CD4-positive, alpha-beta T cell (primary cell): ENCODE measurements at regions not wholly inside any gene's neighbourhood (a gene's known extent, or its start where the extent isn't known, plus 50 kb on each side); places are given as distances from the start of the nearest gene placed in this dataset.

Source experiments
- ATAC-seq: fragments of 200-7000 bp; cut with Tn5 transposase; one replicate; pipeline ENCODE4 v1.10.0; 2022; ENCODE audit warnings: mild to moderate bottlenecking; ENCODE audit not compliant: poor library complexity
- CTCF ChIA-PET: fragments of 350-600 bp; sonication (Branson Sonifier 250); formaldehyde crosslinking; loops from one replicate; lab custom pipeline; 2021; ENCODE audit warnings: antibody characterized with exemption, inconsistent platforms; lab: Charles Lee
- POLR2A ChIA-PET: fragments of 350-600 bp; sonication (Branson Sonifier 250); formaldehyde crosslinking; loops from one replicate; lab custom pipeline; 2021; ENCODE audit warnings: antibody characterized with exemption, inconsistent platforms; lab: Charles Lee
- DNase-seq, 14 experiments: peaks; one replicate each; pipeline ENCODE4 v3.0.0-alpha.2; 2013 to 2020; ENCODE audit warnings: mixed read lengths in 2 of 14
- H3K27ac ChIP-seq, 2 donors: one replicate each; pipeline versions ENCODE4 v1.5.1 to v1.7.0; 2013; ENCODE audit warnings: low read length in 2 of 2, low read depth in 1 of 2, mild to moderate bottlenecking in 1 of 2
- H3K27me3 ChIP-seq, 2 experiments: 1 replicate in 1 of 2; 2 replicates in 1 of 2; pipeline versions ENCODE4 v1.6.1 to v1.7.0; 2013; ENCODE audit warnings: low read length in 2 of 2, control low read depth in 1 of 2, mild to moderate bottlenecking in 1 of 2, moderate library complexity in 1 of 2; ENCODE audit not compliant: insufficient read depth in 2 of 2, control insufficient read depth in 1 of 2
- H3K36me3 ChIP-seq: one replicate; pipeline ENCODE4 v1.6.1; 2013; ENCODE audit warnings: low read length, control low read depth; ENCODE audit not compliant: insufficient read depth
- H3K4me1 ChIP-seq: one replicate; pipeline ENCODE4 v1.6.1; 2013; ENCODE audit warnings: low read length, control low read depth; ENCODE audit not compliant: insufficient read depth
- H3K4me3 ChIP-seq: one replicate; pipeline ENCODE4 v1.5.1; 2013; ENCODE audit warnings: mild to moderate bottlenecking, low read length, moderate library complexity
- H3K9me3 ChIP-seq, 2 experiments: 1 replicate in 1 of 2; 2 replicates in 1 of 2; pipeline versions ENCODE4 v1.6.1 to v1.7.0; 2013; ENCODE audit warnings: low read length in 2 of 2, mild to moderate bottlenecking in 2 of 2, control low read depth in 1 of 2, moderate library complexity in 1 of 2; ENCODE audit not compliant: control insufficient read depth in 1 of 2, insufficient read depth in 1 of 2
- H3K27ac Mint-ChIP-seq: one replicate; pipeline ENCODE4 v1.8.0; 2020; ENCODE audit warnings: mixed read lengths
- H3K27me3 Mint-ChIP-seq: one replicate; pipeline ENCODE4 v1.8.0; 2021; ENCODE audit warnings: mixed read lengths
- H3K36me3 Mint-ChIP-seq: one replicate; pipeline ENCODE4 v1.8.0; 2021; ENCODE audit warnings: low read depth, mixed read lengths
- H3K4me1 Mint-ChIP-seq: one replicate; pipeline ENCODE4 v1.8.0; 2021; ENCODE audit warnings: low read depth, mixed read lengths
- H3K4me3 Mint-ChIP-seq: one replicate; pipeline ENCODE4 v1.8.0; 2020; ENCODE audit warnings: mild to moderate bottlenecking, mixed read lengths
- H3K9me3 Mint-ChIP-seq: one replicate; pipeline ENCODE4 v1.8.0; 2020; ENCODE audit warnings: mixed read lengths
- intact Hi-C, 2 experiments: fragments of 100-400 bp; cut with DNase I in 1 of 2; cut with micrococcal nuclease in 1 of 2; formaldehyde crosslinking; loops; one replicate each; pipeline versions ENCODE4 v1.15.1 to v1.9.0; 2023 to 2025; cut with DNase I, micrococcal nuclease
- TF ChIP-seq, protein P1 (sequence below): fragments of 200-600 bp; IDR thresholded peaks from one replicate; pipeline ENCODE4 v1.8.0; 2022; ENCODE audit warnings: antibody characterized with exemption, mild to moderate bottlenecking

- no peak for ATAC-seq
- H3K4me3 Mint-ChIP-seq: no peak overlapping the region
- no peak overlapping the region for H3K27ac Mint-ChIP-seq
- ChIA-PET CTCF (interaction anchor here (1.2 kb wide), 1 partner anchor 14 kb away, joined by 3 read pairs; no protein-coding TSS in a partner anchor), POLR2A (no interaction called here)
- H3K4me1 Mint-ChIP-seq: no peaks in the 10 kb centered on the region
- Histone ChIP-seq H3K4me1 (no peaks in the 10 kb centered on the region), H3K27me3 (no peaks in the 10 kb centered on the region), H3K4me3 (no peak overlapping the region), H3K27ac (no peak overlapping the region), H3K9me3 (peaks cover 0 to 7% of the 10 kb centered on the region in 2 experiments), H3K36me3 (no peaks in the 10 kb centered on the region)
- no peaks in the 10 kb centered on the region for H3K27me3 Mint-ChIP-seq
- TF ChIP-seq, protein P1, sequence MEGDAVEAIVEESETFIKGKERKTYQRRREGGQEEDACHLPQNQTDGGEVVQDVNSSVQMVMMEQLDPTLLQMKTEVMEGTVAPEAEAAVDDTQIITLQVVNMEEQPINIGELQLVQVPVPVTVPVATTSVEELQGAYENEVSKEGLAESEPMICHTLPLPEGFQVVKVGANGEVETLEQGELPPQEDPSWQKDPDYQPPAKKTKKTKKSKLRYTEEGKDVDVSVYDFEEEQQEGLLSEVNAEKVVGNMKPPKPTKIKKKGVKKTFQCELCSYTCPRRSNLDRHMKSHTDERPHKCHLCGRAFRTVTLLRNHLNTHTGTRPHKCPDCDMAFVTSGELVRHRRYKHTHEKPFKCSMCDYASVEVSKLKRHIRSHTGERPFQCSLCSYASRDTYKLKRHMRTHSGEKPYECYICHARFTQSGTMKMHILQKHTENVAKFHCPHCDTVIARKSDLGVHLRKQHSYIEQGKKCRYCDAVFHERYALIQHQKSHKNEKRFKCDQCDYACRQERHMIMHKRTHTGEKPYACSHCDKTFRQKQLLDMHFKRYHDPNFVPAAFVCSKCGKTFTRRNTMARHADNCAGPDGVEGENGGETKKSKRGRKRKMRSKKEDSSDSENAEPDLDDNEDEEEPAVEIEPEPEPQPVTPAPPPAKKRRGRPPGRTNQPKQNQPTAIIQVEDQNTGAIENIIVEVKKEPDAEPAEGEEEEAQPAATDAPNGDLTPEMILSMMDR: no peak
- H3K9me3 Mint-ChIP-seq: peaks cover 14% of the 10 kb centered on the region
- H3K36me3 Mint-ChIP-seq: no peaks in the 10 kb centered on the region
- intact Hi-C loops: no loop called here
- DNase-seq: no peak
Observed at GRCh38 chr9:105828171-105828570, 133.8 kb downstream of the TMEM38B start.

DNA sequence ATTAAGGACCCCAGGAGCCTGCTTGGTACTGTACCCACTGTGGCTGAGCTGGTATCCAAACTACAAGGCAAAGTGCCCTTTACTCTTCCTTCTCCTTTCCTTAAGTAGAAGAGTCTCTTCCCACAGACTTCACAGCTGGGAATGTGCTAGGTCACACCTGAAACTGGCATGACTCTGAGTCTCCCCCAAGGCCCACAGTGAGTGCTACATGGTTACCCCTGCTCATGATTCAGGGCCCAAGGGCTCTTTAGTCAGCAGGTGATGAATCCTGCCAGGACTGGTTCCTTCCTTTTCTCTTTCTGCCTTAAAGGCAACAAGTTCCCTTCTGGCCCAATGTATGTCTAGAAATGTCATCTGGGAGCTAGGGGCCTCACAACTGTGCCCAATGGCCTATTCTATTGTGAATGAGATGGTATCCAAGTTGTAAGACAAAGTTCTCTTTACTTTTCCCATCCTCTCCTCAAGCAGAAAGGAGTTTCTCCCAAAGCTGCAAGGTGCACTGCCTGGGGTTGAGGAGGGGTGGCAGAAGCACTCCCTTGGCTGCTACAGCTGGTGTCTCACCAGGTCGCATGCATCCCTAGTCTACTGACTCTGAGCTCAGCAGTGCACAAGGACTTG is 134.4 kb downstream of the TMEM38B start:
- H3K27me3 Mint-ChIP-seq: no peaks in the 10 kb centered on the region
- H3K4me3 Mint-ChIP-seq: no peak overlapping the region
- TF ChIP-seq, protein P1: no peak
- Histone ChIP-seq H3K4me3 (no peak overlapping the region), H3K4me1 (no peaks in the 10 kb centered on the region), H3K36me3 (no peaks in the 10 kb centered on the region), H3K27me3 (no peaks in the 10 kb centered on the region), H3K27ac (no peak overlapping the region), H3K9me3 (peaks cover 0 to 7% of the 10 kb centered on the region in 2 experiments)
- peaks cover 8% of the 10 kb centered on the region for H3K9me3 Mint-ChIP-seq
- H3K36me3 Mint-ChIP-seq: no peaks in the 10 kb centered on the region
- no peak for DNase-seq
- H3K27ac Mint-ChIP-seq: no peak overlapping the region
- intact Hi-C loops: no loop called here
- CTCF ChIA-PET: no interaction called here
- POLR2A ChIA-PET: no interaction called here
- no peak for ATAC-seq
- H3K4me1 Mint-ChIP-seq: no peaks in the 10 kb centered on the region

DNA sequence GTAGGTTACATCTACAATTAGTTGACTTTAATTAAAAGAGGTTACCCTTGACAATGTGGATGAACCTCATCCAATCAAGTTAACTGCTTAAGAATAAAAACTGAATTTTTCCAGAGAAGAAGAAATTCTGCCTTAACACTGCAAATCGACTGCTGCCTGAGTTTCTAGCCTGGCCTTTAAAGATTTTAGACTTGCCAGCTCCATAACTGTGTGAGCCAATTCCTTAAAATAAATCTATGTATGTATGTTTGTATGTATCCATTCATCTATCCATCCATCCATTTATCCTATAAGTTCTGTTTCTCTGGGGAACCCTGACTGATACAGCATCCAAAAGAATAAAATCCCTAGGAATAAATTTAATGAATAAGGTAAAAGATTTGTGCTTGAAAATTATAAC is 136.1 kb downstream of the TMEM38B start:
- H3K9me3 ChIP-seq: peaks cover 0 to 5% of the 10 kb centered on the region in 2 experiments
- ChIA-PET POLR2A (no interaction called here), CTCF (no interaction called here)
- Mint-ChIP-seq H3K9me3 (peaks cover 5% of the 10 kb centered on the region), H3K4me1 (no peaks in the 10 kb centered on the region), H3K36me3 (no peaks in the 10 kb centered on the region), H3K4me3 (no peak overlapping the region), H3K27me3 (no peaks in the 10 kb centered on the region), H3K27ac (no peak overlapping the region)
- no peak overlapping the region for H3K4me3 ChIP-seq
- DNase-seq (no peak), ATAC-seq (no peak)
- no peaks in the 10 kb centered on the region for H3K36me3 ChIP-seq
- TF ChIP-seq, protein P1: no peak
- no peak overlapping the region for H3K27ac ChIP-seq
- intact Hi-C loops: no loop called here
- no peaks in the 10 kb centered on the region for H3K4me1 ChIP-seq
- no peaks in the 10 kb centered on the region for H3K27me3 ChIP-seq
